HUES48 (cell line): ENCODE measurements at regions not wholly inside any gene's neighbourhood (a gene's known extent, or its start where the extent isn't known, plus 50 kb on each side); places are given as distances from the start of the nearest gene placed in this dataset.

Source experiments
- H3K27ac ChIP-seq: one replicate; pipeline ENCODE4 v1.7.0; 2013; ENCODE audit warnings: low read depth, low read length, inconsistent platforms
- H3K27me3 ChIP-seq: 2 replicates; pipeline ENCODE4 v1.6.1; 2013; ENCODE audit warnings: mild to moderate bottlenecking, low read length; ENCODE audit not compliant: control insufficient read depth, insufficient read depth
- H3K36me3 ChIP-seq: 2 replicates; pipeline ENCODE4 v1.6.1; 2013; ENCODE audit warnings: low read length; ENCODE audit not compliant: control insufficient read depth, insufficient read depth
- H3K4me1 ChIP-seq: 2 replicates; pipeline ENCODE4 v1.6.1; 2013; ENCODE audit warnings: mild to moderate bottlenecking, low read length; ENCODE audit not compliant: control insufficient read depth, insufficient read depth
- H3K4me3 ChIP-seq: 2 replicates; pipeline ENCODE4 v1.5.1; 2013; ENCODE audit warnings: mild to moderate bottlenecking, low read depth, low read length
- H3K9ac ChIP-seq: 2 replicates; pipeline ENCODE4 v1.6.1; 2013; ENCODE audit warnings: mild to moderate bottlenecking, low read depth, low read length, moderate library complexity
- H3K9me3 ChIP-seq: 2 replicates; pipeline ENCODE4 v1.6.1; 2013; ENCODE audit warnings: low read length; ENCODE audit not compliant: control insufficient read depth, insufficient read depth

DNA sequence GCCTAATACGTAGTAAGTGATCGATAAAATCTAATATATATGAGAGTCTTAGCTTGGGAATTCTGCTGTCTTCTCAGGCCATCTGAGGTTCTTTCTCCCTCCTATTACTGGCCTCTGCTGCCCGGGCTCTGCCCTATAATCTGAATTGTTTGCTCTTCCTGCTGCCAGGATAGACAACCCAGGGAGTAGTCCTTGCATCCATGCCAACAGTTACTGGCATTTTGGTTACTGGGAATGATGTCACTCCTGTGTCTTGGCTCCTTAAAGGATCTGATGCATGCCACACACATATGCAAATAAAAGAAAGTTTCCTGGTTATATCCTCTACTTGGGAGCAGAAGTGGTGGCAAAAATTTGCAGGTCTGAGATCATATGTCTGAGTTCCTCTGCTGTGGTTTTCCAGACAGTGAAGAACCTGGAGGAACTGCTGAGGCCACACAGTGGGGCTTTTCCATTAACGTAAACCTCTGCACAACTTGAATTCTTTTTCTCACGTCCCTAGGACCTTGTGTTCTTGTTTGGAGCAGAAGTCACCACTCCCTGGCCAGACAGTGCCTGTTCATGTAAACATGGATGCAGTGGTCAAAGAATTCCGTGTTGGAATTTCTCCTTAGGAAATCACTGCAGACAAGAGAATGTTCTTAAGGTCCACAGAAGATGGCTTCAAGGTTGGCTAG, 320.6 kb upstream of the TBX3 start:
- no peak overlapping the region for H3K4me3 ChIP-seq
- no peaks in the 10 kb centered on the region for H3K36me3 ChIP-seq
- H3K27me3 ChIP-seq: no peaks in the 10 kb centered on the region
- no peaks in the 10 kb centered on the region for H3K4me1 ChIP-seq
- H3K9me3 ChIP-seq: no peaks in the 10 kb centered on the region
- no peak overlapping the region for H3K27ac ChIP-seq
- no peak overlapping the region for H3K9ac ChIP-seq

DNA sequence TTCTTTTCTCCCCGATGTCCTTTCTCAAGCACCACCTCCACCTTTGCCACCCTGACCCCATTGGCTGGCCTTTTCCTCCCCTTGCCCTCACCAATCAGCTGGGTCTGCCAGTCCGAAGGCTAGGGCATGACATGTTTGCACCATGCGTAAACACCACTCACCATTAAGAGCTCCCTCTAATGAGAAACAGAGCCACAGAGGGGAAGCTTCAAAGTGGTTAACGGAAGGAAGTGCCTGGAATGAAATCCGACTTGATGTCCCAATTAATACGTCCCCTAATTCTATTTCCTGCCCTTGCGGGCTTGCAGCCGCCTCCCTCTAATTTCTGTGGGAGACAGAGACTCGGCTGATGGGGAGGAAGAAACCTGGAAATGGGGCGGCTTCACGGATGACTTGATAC, 318.5 kb upstream of the TBX3 start:
- Histone ChIP-seq H3K27me3 (no peaks in the 10 kb centered on the region), H3K9me3 (no peaks in the 10 kb centered on the region), H3K4me1 (no peaks in the 10 kb centered on the region), H3K27ac (no peak overlapping the region), H3K36me3 (no peaks in the 10 kb centered on the region), H3K4me3 (no peak overlapping the region), H3K9ac (no peak overlapping the region)

DNA sequence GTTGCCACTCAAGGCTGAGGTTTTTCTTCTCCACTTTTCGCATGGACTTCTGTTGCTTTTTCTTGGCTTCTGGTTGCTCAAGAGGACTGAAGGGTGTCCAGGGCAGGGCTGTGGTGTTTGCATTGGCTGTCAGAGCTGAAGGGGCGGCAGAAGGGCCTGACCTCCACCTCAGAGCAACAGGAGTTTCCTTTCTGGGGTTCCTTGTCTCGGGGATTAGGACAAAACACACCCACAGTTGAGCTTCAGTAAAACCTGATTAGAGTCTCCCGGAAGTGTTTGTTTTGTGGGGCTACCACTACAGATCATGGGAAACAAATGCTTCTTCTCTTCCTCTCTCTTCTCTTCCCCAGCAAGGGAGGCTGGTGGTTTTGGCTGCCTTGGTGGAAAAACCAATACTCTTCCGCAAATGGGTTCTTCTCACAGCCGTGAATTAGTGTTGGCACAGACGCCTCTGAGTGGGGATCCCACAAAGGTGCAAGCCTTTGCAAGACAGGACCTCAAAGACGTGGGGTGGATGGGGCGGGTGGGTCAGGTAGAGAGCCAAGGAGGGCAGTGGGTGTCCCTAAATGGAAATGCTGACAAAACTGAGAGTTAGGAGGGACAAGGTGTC, 317.7 kb upstream of the TBX3 start:
- Histone ChIP-seq H3K27ac (no peak overlapping the region), H3K4me3 (no peak overlapping the region), H3K9me3 (no peaks in the 10 kb centered on the region), H3K27me3 (no peaks in the 10 kb centered on the region), H3K9ac (no peak overlapping the region), H3K36me3 (no peaks in the 10 kb centered on the region), H3K4me1 (no peaks in the 10 kb centered on the region)

DNA sequence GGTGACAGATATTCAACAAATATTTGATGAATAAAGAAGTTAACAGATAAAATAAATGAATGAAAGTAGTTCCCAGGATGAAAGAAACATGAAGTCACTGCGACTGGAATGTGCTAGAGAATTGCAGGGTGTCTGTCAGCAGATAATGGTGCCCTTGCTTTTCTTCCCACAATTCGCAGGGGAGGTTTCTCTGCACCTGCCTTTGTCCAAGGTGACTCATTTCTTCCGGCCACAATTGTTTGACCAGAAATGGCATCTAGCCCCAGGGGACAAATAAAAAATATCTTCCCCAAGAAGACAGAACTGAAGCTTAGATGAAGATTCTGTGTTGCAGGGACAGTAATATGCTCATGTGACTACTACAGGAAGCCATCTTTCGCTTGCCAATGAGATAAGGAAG, 316.1 kb upstream of the TBX3 start:
- no peak overlapping the region for H3K27ac ChIP-seq
- no peak overlapping the region for H3K9ac ChIP-seq
- peaks cover 6% of the 10 kb centered on the region for H3K9me3 ChIP-seq
- no peaks in the 10 kb centered on the region for H3K36me3 ChIP-seq
- no peak overlapping the region for H3K4me3 ChIP-seq
- H3K4me1 ChIP-seq: peaks cover 2% of the 10 kb centered on the region
- H3K27me3 ChIP-seq: no peaks in the 10 kb centered on the region

DNA sequence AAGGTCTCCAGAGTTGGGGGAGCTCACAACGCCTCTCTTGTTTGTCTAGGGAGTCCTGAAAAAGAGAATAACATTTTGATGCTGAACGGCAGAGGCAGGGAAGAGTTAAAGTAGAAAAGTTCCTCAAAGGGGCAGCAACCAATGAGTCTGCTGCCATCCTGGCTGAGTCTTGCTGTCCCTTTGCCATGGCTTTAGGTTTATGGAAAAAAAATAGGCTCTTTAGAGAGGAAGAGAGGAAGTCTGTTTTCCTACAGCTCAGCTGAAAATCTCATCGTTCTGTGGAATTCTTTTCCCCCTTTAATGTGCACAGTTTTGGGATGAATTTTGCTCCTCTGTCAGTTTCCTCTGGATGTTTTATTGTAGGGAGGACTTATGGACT, 314.8 kb upstream of the TBX3 start:
- H3K27ac ChIP-seq: no peak overlapping the region

DNA sequence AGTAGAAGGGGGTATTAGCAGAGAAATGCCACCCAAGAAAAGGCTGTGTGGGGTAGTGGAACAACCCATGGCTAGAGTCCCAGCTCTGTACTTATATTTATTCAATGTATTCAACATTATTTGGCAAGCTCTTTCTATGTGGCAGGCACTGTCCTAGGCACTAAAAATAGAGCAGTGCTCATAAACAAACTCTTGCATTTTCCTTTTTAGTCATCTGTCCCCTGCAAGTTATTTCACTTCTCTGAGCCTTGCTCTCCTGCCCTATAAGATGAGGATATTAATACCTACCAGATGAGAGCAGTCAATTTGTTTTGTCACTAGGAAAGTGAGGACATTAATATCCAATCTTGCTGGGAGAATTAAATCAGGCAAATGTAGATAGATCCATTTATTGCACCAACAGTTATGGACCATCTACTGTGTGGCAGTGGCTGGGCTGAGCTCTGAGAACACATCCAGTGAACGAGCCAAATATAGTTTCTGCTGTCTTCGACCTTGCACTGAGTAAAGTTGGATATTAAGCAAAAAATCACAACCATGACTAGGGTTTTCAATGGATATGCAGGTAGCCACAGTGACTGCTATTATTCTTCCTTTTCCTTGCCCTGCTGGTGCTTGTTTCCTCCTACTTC, 314.3 kb upstream of the TBX3 start:
- no peak overlapping the region for H3K9ac ChIP-seq
- H3K4me3 ChIP-seq: no peak overlapping the region

More for the DNA sequence above, 314.8 kb upstream of the TBX3 start:
- Histone ChIP-seq H3K4me3 (no peak overlapping the region), H3K27me3 (no peaks in the 10 kb centered on the region), H3K9me3 (peaks cover 6% of the 10 kb centered on the region), H3K36me3 (no peaks in the 10 kb centered on the region), H3K9ac (no peak overlapping the region), H3K4me1 (peaks cover 5% of the 10 kb centered on the region)

DNA sequence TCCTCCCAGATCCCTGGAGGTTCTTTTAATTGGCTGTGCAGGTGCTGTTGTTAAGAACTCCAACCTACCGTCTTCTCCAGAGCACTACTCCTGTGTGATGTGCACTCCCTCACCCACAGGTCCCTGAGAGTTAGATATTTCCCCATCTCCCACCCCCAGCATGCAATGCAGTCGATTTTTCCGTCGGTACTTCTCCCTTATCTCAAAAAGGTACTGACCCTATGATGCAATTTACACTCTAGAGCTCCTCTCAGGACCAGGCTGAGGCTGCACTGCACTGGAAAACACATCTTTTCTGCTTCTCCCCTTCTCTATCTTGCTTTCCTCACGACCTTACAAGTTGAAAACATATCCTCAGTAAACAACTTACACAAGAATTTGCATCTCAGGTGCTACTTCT, 312.4 kb upstream of the TBX3 start:
- H3K27ac ChIP-seq: no peak overlapping the region
- no peaks in the 10 kb centered on the region for H3K36me3 ChIP-seq
- H3K27me3 ChIP-seq: no peaks in the 10 kb centered on the region
- no peak overlapping the region for H3K9ac ChIP-seq
- H3K4me1 ChIP-seq: peaks cover 5% of the 10 kb centered on the region
- peaks cover 6% of the 10 kb centered on the region for H3K9me3 ChIP-seq
- no peak overlapping the region for H3K4me3 ChIP-seq

More for the DNA sequence above, 314.3 kb upstream of the TBX3 start:
- Histone ChIP-seq H3K4me1 (peaks cover 5% of the 10 kb centered on the region), H3K27me3 (no peaks in the 10 kb centered on the region), H3K27ac (no peak overlapping the region), H3K9me3 (peaks cover 6% of the 10 kb centered on the region), H3K36me3 (no peaks in the 10 kb centered on the region)

DNA sequence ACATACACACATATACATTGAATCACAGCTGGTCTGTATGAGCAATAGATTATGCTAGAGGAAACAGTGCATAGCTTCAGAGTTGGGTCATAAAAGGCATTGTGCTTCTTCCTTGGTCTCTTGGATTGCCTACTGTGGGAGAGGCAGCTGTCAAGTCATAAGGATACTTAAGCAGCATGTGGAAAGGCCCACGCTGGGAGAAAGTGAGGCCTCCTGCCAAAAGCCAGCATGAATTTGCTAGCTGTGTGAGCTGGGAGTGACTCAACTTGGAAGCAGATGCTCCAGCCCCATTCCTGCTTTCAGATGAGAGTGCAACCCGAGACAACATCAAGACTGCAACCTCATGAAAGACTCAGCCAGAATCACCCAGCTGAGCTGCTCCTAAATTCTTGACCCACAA, 311.9 kb upstream of the TBX3 start:
- Histone ChIP-seq H3K27me3 (no peaks in the 10 kb centered on the region), H3K4me3 (no peak overlapping the region), H3K36me3 (no peaks in the 10 kb centered on the region), H3K9ac (no peak overlapping the region), H3K9me3 (peaks cover 6% of the 10 kb centered on the region), H3K27ac (no peak overlapping the region), H3K4me1 (peaks cover 5% of the 10 kb centered on the region)

DNA sequence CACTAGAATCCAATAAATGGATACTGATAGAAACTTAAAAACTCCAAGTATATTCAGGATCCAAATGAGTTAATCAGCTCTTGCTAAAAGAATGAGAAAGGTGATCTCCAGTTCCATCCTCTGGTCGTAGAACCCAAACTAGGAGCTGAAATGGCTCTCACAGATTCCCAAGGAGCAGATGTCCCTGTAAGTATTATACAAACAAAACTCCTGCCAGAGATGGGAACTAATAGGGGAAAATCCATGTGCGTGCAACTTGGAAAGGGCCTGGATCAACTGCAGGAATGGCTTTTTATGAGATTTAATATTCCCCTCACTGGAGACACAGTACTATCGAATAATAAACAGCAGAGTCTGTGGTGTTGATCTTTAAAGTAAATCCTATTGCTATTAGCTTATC, 309.2 kb upstream of the TBX3 start:
- H3K27me3 ChIP-seq: no peaks in the 10 kb centered on the region
- no peak overlapping the region for H3K9ac ChIP-seq
- H3K27ac ChIP-seq: no peak overlapping the region
- no peak overlapping the region for H3K4me3 ChIP-seq
- no peaks in the 10 kb centered on the region for H3K36me3 ChIP-seq
- peaks cover 6% of the 10 kb centered on the region for H3K9me3 ChIP-seq
- peaks cover 5% of the 10 kb centered on the region for H3K4me1 ChIP-seq

DNA sequence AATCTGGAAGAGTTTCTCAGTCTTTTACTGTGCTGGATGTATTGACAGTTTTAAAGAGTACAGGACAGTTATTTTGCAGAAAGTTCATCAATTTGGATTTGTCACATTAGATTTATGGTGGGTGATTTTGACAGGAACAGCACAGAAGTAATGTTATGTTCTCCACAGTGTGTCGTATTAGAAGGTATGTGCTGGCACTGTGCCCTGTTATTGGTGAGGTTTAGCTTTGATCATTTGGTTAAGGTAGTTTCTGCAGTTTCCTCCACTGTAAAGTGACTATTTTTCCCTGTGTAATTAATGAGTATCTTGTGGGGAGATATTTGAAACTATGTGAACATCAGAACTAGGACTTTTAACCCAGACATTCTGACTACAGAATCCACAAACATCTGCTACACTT, 308.5 kb upstream of the TBX3 start:
- H3K36me3 ChIP-seq: no peaks in the 10 kb centered on the region
- no peak overlapping the region for H3K4me3 ChIP-seq
- no peak overlapping the region for H3K9ac ChIP-seq
- H3K9me3 ChIP-seq: peaks cover 6% of the 10 kb centered on the region
- H3K27me3 ChIP-seq: no peaks in the 10 kb centered on the region
- H3K4me1 ChIP-seq: peaks cover 5% of the 10 kb centered on the region
- no peak overlapping the region for H3K27ac ChIP-seq

DNA sequence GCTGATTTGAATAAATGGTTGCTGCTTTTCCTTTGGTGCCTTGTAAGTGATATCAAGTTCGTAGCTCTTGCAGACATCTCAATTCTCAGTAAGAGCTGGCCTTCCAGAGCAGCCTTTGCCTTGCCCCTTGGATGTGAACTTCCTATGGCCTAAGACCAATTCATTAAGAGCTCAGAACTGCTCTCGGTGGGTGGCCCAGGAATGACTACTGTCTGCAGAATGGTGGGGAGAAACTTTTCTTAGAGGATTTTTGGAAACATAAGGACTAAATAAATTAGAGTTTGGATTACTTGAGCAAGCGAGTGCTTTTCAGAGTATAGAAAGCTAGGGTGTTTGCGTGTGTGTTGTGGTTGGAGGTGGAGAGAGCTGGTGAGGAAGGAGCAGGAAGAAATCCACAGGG, 306.4 kb upstream of the TBX3 start:
- Histone ChIP-seq H3K27ac (no peak overlapping the region), H3K9ac (no peak overlapping the region), H3K4me1 (peaks cover 5% of the 10 kb centered on the region), H3K4me3 (no peak overlapping the region), H3K9me3 (no peaks in the 10 kb centered on the region), H3K27me3 (no peaks in the 10 kb centered on the region), H3K36me3 (no peaks in the 10 kb centered on the region)
